ENCODE measurements at regions not wholly inside any gene's neighbourhood (a gene's known extent, or its start where the extent isn't known, plus 50 kb on each side); places are given as distances from the start of the nearest gene placed in this dataset.
"Not testable (repeated sequence)": the region's sequence is repeated elsewhere in the genome, so short reads cannot be mapped to it uniquely, and the experiment has no call there.

DNA sequence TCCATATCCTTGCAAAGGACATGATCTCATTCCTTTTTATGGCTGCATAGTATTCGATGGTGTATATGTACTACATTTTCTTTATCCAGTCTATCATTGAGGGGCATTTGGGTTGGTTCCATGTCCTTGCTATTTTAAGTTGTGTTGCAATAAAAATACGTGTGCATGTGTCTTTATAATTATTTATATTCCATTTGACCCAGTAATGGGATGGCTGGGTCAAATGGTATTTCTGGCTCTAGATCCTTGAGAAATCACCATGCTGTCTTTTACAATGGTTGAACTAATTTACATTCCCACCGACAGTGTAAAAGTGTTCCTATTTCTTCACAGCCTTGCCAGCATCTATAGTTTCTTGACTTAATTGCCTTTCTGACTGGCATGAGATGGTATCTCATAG, 972.6 kb upstream of the KCND2 start:
- DNase-seq = not testable (repeated sequence)

DNA sequence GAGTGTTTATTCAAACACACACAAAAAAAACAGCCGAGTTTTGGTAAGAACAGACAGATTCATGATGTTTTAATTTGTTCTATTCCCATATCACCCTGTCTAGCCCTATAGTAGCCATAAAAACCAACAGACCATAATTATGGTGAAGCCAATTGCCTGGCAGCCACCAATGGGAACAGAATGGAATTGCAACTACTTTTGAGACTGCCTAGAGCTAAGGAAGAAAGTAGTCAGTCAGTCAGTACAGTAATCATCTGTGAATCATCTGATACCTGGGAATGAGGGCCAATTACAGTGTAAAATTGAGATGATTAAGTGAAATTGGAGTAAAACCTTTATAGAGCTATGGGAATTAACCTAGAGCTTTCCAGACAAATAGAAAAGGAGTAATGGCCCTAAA, 952.7 kb upstream of the KCND2 start:
- no peak for DNase-seq

DNA sequence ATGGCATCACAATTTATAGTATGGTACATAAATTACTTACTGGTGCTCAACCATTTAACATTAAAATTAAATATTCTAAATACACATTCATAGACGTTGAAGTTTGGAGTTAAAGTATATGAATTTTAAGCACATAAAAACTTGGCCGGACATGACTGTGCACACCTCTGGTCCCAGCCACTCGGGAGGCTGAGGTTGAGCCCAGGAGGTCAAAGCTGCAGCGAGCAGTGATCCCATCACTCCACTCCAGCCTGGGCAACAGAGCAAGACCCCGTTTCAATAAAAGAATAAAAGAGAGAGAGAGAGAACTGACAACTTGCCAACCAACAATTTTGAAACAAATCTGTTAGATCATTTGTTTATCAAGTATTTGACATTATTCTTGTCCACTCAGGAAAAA, 943.3 kb upstream of the KCND2 start:
- DNase-seq = no peak

DNA sequence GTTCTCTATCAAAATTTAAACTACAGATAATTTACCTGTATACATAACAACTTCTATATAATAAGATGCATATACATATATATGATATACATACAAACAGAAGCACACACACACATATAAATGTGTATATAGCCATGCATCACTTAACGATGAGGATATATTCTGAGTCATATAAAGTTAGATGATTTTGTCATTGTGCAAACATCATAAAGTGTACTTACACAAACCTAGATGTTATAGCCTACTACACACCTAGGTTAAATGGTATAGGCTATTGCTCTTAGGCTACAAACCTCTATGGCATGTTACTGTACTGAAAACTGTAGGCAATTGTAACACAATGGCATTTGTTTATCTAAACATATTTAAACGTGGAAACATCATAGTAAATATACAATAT, 937.6 kb upstream of the KCND2 start:
- no peak for DNase-seq

DNA sequence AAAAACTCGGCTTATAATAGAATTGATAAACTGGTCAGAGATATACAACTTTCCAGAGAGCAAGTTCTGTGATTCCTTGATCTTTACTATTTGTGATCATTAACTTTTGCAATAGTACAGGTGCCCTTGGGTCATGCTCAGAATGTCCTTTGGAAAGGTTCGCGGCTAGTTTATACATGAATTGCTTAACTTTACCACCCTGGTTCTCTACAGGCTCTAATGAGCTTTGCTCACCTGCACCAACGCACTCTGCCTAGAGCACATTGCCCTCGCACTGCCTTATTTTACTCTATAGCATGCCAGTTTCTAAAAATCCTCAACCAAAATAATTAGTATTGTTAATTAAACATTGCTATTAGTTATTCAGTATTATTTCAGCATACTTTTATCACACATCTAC, 931.2 kb upstream of the KCND2 start:
- DNase-seq = no peak

DNA sequence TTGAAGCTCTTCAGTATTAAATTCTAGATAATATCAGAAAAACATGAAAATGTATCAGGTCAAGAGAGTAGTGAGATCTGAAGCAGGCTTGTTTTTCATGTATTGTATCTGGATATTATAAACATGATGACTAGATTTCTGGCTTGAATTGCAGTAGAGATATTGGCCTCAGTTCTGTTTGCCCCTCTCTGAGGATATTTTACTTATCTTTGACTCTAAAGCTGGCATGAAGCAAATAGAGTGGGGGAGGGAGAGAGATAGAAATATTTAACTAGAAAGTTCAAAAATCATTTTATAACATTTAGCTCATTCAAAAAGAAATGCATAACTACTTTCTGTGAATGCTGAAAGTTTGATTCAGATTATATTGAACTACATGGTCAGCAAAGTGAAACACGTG, 929.7 kb upstream of the KCND2 start:
- no peak for DNase-seq

DNA sequence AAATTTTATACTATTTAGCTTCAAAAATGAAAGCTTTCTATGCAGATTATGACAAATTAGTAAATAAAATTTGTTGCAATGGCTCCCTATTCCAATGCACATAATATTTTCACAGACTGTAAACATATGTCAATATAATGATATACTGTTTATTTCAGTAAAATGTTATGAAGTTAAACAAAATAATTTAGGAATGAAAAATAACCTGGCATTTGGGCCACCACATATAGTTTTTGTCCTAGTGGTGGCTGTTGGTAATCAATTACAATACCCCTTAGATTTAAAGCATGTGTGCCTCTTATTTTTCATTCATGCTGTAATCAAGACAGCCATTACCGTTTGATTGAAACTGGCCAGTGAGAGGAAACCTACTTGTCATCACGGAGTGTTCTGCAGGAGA, 928.5 kb upstream of the KCND2 start:
- DNase-seq = no peak

DNA sequence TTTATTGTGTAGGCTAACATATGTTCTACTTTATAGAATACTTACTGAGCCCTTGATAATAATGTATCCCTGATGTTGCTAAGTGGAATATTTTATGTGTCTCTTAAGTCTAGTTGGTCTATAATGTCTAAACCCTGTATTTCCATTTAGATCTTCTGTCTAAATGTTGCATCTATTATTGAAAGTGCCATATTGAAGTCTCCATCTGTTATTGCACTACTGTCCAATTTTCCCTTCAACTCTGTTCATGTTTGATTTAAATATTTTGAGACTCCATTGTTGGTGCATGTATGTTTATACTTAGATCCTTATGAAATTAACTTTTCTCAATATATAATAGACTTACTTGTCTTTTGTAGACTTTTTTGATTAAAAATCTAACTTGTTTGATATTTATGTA, 924.5 kb upstream of the KCND2 start:
- no peak for DNase-seq

DNA sequence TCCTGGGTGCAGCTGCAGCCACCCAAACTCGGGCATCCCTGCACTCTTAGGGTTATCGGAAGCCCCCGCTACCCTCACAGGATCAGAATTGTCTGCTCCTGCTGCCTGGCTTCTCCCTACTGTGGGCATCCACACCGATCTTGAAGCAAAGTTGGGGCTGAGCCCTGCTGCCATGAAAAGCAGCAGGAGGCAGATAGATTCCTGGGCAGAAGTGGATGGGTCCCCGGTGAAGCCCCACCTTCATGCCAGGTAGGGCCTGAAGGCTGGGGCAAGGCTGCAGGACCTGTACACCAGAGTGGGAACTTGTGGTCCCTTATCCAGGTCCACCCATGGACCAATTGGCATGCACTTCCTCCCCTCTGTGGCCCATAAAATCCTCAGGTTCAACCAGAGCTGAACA, 922.6 kb upstream of the KCND2 start:
- no peak for DNase-seq

DNA sequence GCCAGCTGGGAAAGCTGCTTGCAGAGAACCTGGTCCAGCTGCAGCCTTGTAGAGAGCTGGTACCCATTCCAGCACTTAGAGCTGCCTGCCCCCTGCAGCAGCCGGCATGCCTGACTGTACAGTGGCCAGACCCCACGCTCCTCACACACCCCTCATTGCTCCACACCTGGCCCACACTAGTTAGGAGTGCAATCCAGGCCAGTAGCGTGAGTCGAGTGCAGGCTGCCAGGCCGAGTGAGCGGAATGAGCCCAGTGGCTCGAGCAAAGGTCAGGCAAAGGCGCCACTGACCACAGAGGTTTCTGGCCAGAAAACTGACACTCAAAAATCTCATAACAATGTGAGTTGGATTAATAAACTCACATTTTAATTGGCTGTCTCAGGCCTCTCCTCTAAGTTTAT, 921.7 kb upstream of the KCND2 start:
- no peak for DNase-seq

DNA sequence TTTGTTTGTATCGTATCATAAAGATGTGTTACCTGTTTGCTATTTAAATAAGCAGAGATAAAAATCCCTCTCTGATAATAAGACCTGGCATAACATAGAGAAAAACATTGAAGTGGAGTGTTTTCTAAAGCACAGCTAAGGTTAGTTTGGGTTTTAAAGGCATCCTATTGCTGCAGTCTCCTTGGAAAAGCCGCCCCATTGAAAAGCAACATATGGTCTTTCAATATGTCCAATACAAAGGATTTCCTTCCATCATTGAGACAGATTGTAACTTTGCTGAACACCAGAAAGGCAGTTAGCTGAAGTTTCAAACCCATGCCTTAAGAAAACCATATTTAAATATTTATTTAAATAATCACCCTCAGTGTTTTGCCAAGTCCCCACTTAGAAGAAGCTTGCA, 898.5 kb upstream of the KCND2 start:
- peak in 1 of 2 experiments; percentile 6 for DNase-seq

DNA sequence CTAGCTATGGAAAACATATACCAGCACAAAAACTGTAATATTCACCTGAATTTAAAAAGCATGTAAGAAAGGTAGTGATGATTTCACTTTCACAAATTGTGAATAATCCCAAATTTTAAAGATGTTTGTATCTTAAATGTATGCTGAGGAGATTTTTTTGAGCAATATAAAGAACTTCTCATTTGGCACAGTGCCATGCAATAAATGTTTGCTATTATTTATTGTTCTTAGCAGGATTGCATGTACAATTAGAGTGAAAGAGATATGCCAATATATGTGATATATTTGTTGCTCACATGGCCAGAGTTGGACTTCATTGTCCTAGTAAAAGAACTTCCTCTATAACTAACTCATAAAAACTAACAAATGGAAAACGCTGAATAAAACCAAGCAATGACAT, 895.1 kb upstream of the KCND2 start:
- no peak for DNase-seq

DNA sequence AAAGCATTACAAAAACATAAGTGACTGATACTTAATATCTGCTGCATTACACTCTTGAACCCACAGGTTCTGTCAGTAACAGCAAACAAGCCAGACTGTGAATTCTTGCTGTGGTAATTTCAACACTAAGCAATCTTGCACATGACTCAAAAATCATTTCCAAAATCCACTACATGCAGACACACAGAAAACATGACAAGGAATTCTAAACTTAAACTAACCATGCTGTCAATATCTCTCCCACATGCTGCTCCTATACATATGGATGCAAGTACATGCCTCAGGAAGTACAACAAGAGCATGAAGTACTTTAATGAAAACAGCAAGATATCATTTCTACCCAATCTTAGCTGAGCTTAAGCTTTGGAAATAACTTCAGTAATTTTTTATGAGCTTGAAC, 890.2 kb upstream of the KCND2 start:
- no peak for DNase-seq

DNA sequence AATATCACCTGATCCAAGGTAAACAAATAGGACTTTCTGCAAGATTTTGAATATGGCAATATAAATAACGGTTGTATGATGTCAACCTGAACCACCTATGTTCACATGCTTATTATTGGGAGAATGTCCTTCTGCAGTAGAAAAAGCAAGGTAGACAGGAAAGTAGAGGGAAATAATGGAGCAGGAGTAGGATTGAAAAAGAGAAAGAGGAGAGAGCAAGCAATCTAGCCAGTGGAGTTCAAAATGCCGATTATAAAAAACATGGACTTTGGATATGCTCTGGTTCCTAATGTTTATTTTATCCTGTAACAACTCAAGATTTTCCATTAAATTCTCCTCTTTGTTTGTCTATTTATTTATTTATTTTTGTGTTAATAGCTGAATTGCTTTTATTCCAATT, 878.0 kb upstream of the KCND2 start:
- DNase-seq = no peak

DNA sequence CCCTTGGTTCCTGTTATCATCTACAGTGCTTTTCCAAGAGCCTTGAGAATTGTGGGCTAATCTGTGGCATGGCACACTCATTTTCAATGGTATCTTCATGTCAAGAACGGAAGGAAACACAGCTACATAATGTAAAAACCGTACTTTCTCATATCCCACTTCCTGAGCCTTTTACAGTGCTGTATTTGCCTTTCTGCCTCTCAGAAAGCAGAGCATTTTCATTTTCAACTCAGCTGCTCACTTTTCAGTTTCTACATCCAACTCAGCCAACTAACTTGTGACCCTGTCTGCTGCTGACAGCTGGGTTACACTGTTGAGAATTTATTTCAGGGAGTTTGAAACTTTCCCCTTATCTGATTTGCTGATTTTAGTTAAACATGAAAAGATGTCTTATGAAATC, 875.8 kb upstream of the KCND2 start:
- DNase-seq = no peak

DNA sequence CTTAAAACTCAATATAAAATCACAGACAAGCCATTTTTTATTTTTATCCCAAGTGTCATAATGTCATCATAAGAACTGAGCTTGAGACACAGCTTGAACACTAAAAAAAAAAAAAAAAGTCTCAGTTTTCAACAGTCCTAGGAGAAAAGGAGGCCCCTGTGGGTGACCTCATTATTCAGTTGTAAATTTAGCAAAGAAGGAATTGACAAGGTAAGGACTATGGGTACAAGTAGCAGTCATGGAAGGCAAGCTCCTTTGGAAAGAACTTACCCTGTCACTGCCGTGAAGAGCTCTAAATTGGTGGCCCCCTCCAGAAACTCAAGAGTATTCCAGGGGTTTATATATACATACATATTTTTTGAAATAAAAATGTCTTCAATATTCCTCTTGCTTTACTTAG, 864.4 kb upstream of the KCND2 start:
- no peak for DNase-seq

DNA sequence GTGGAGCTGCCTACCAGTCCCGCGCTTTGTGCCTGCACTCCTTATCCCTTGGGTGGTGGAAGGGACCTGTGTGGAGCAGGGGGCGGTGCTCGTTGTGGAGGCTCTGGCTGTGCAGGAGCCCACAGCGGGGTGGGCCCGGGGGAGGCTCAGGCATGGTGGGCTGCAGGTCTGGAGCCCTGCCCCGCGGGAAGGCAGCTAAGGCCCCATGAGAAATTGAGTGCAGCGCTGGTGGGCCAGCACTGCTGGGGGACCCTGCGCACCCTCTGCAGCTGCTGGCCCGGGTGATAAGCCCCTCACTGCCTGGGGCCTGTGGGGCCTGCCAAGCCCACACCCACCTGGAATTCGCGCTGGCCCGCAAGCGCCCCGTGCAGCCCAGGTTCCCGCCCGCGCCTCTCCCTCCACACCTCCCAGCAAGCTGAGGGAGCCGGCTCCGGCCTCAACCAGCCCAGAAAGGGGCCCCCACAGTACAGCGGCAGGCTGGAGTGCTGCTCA, 859.6 kb upstream of the KCND2 start:
- no peak for DNase-seq

DNA sequence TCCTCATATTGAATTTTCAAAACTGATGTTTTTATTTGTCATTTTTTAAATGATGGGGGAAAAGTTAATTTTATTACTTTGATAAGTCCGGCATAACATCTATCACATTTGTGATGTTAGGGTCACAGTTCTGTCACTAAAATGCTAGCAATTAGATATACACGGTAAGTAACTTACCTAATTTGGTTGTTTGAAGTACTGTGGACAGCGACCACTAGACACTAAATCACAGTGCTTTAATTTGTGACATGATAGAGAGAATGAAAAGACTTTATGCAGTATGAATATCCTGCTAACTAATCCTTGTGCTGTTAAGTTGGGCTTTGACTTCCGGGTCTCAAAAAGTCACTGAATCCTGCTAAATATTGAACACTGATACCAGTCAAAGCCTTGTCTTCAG, 857.3 kb upstream of the KCND2 start:
- no peak for DNase-seq

DNA sequence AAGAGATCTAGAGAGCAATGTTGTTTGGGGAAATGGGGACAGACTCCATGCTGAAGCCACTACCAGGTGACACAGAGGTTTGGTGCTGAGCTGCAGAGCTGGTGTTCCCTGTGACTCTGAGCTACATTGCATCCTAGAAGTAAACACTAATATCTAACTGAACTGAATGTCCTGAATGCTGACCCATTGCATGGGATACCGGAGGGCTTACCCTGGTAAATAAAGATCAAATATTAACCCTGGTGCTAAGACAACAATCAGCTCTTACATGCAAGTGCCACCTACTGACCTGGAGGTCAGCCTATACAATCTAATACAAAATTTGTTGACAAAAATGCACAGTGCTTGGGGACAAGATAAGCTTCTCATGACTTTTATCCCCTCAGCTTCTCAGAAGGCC, 851.3 kb upstream of the KCND2 start:
- no peak for DNase-seq

DNA sequence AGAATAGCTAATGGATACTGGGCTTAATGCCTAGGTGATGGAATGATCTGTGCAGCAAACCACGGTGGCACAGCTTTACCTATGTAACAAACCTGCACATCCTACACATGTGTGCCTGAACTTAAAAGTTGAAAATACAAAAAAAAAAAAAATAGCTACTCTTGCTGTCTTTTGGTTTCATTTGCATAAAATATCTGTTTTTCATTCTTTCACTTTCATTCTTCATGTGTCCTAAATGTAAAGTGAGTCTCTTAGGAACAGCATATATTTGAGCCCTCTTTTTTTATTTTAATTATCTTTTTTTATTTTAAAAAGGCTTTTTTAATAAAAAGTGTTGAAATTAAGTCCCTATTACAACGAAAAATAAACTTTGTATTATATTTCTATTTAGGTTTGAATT, 836.1 kb upstream of the KCND2 start:
- no peak for DNase-seq

DNA sequence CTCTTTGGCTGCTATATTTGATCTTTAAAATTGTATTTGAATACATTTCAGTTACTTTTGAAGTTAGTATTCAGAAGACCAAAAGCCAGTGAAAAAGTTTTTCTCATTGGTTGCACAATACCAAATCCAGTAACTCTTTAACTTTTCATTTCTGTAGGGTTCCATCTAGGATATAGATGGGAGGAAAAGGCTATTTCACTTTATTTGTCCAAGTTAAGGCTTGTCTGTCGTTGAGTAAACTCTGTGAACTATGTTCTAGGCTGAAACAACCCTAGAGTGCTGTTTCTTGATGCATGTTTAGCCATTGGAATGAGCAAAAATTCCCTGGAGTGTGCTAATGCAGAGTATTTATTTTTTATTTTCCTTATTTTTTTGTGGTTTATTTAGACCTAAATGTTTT, 834.7 kb upstream of the KCND2 start:
- DNase-seq = no peak

DNA sequence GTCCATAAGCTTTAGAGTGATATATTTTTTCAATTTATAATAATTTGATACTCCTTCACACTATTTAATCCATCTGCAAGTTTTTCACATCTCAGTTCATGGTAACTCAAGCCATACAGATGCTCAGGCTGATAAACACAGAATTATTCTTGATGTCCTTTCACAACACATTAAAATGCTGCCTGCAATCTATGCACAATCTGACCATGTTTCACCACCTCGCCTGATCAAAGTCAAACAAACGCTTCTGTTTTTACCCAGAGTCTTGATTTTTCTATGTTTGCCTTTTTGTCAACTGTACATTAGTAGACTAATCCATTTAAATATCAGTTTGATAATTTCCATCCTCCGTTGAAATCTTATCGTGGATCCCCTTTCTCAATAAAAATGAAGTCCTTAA, 833.8 kb upstream of the KCND2 start:
- DNase-seq = no peak

DNA sequence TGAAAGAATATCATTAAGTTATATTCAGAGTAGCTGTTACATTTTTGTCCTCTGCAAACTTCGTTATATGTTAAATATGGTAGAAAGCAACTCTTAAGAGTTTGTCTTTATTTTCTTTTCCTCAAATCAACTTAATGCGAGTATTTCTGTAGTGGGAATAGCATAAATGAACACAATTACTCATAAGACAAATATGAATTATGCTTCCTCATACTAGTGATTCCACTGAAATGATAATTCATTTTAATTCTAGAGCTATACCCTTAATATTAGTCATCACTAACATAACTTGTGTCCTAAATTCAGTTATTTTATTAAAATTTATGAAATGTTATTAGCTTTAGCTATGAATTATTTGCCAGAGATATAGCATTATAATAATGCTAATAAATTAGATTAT, 820.6 kb upstream of the KCND2 start:
- DNase-seq = no peak

DNA sequence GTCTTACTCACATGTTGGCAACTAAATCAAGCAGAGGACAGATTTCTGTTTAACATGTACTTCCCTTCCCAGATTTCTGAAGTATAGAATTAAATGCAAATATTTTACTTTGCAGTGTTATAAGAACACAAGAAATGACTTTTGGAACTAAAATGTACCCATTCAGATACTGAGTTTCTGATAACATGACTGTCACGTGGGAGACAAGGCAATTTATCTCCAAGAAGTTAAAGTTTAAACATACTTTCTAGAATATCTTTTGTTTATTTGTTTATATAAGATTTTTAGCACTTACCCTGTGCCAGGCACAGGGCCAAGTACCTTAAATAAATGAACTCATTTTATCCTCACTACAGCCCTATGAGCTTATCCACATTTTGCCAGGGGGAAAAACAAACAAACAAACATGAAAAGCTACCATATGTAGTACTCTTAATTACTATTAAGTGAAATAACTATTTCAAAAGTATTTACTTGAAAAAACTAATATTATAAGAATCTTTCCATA, 807.1 kb upstream of the KCND2 start:
- DNase-seq = no peak

DNA sequence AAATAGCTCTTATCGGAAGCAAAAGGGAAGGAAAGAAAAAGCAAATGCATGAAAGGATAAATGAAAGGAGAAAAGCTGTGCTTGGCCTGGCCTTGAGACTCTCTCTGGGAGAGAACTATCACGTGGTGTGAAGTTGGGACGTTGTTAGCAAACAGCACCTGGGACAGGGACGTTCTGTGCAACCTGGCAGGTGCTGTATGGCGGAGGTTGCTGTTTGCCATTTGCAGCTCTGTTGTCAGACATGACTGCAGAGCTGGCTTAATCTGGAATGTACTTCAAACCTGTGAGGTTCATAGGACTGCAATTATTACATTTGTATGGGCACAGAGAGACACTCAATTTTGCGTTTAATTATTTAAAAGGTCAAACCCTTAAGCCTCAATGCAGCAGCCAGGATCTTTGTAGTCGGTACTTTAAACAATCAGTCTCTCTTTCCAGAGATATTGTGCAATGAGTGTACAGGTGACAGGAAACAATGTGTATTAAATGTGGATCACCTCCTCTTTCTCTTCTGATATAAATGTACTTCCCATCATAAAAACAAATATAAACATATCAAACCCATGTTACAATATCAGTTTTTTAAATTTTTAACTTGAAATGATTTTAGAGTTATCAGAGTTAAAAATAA, 800.5 kb upstream of the KCND2 start:
- DNase-seq = no peak

DNA sequence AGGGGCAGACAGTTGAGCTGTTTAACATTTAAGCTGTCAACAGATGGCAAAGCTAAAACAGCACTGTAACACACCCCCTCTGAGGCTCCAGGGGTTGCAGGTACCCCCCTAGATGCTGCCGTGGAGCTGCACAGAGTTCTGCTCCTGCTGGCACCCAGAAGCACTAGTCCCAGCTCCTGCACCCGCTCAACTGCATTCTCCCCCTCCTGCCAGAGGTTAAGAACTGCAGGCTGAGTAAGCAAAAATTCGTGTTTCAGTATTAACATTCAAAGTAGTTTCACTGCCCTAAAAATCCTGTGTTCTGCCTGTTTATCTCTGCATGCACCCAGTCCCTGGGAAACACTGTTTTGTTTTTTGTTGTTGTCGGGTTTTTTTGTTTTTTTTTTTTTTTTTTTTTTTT, 790.8 kb upstream of the KCND2 start:
- DNase-seq = no peak
